ENCODE measurements at regions not wholly inside any gene's neighbourhood (a gene's known extent, or its start where the extent isn't known, plus 50 kb on each side); places are given as distances from the start of the nearest gene placed in this dataset.

DNA sequence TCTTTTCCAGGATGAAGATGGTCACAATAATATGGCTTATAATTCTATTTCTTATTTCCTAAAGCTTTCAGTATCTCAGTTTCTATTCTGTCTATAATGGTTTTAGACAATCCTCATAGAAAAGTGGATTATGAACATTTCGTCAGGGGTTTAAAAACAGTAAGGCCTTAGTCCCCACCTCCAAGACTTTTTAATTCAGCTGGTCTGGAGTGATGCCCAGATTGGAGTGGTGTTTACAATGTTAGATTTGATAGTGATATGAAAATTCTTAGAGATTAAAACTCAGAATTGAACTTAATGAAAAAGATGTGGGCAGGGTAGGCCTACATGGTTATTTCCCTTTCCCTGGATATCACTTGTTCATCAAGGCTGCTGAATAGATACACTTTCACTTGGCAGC, 1238.3 kb downstream of the SORCS3 start:
- intact Hi-C loops (cut with micrococcal nuclease) (no loop called here), dilution Hi-C loops (cut with MboI; ENCODE audit: extremely low pct_ligation_motif_present, low sequenced_read_pairs) (no loop called here)
- no peaks in the 10 kb centered on the region for H3K27me3 ChIP-seq (ENCODE audit: control insufficient read depth in 2 of 2, insufficient read depth in 2 of 2, low read length in 2 of 2)
- BruUV-seq (replicated peaks), result no TSS peak
- no peaks in the 10 kb centered on the region for H3K9me1 ChIP-seq (replicated peaks; ENCODE audit: control insufficient read depth, extremely low read depth, insufficient read depth, low read length)
- H2AFZ ChIP-seq (ENCODE audit: low read depth, low read length), result no peak overlapping the region
- ChIA-PET CTCF (no interaction called here), POLR2A (no interaction called here)
- H3K79me2 ChIP-seq (ENCODE audit: control insufficient read depth, insufficient read depth, low read length), result no peaks in the 10 kb centered on the region
- no peak overlapping the region for H3K4me2 ChIP-seq (ENCODE audit: insufficient read depth, low read length)
- no peaks in the 10 kb centered on the region for H3K4me1 ChIP-seq (ENCODE audit: control insufficient read depth, extremely low read depth, insufficient read depth, low read length)
- H3K9ac ChIP-seq (replicated peaks; ENCODE audit: extremely low read depth, insufficient read depth, low read length), result no peak overlapping the region
- no peaks in the 10 kb centered on the region for H3K36me3 ChIP-seq (ENCODE audit: control insufficient read depth in 2 of 2, extremely low read depth in 1 of 2, insufficient read depth in 2 of 2, low read length in 2 of 2)
- peaks cover 2% of the 10 kb centered on the region for H3K9me3 ChIP-seq (replicated peaks; ENCODE audit: control insufficient read depth, insufficient read depth, low read length)
- TF ChIP-seq, protein P1, sequence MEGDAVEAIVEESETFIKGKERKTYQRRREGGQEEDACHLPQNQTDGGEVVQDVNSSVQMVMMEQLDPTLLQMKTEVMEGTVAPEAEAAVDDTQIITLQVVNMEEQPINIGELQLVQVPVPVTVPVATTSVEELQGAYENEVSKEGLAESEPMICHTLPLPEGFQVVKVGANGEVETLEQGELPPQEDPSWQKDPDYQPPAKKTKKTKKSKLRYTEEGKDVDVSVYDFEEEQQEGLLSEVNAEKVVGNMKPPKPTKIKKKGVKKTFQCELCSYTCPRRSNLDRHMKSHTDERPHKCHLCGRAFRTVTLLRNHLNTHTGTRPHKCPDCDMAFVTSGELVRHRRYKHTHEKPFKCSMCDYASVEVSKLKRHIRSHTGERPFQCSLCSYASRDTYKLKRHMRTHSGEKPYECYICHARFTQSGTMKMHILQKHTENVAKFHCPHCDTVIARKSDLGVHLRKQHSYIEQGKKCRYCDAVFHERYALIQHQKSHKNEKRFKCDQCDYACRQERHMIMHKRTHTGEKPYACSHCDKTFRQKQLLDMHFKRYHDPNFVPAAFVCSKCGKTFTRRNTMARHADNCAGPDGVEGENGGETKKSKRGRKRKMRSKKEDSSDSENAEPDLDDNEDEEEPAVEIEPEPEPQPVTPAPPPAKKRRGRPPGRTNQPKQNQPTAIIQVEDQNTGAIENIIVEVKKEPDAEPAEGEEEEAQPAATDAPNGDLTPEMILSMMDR (IDR thresholded peaks at IDR 0.05; ENCODE audit: extremely low read depth in 1 of 2, insufficient read depth in 1 of 2, low read depth in 1 of 2, low read length in 2 of 2), result no peak
- TF ChIP-seq JUN (IDR thresholded peaks at IDR 0.05; ENCODE audit: borderline replicate concordance, insufficient read depth, insufficient read length, low read depth) (no peak), POLR2AphosphoS5 (IDR thresholded peaks at IDR 0.05; ENCODE audit: insufficient read depth, low read depth, low read length) (no peak), GATA2 (IDR thresholded peaks at IDR 0.05; ENCODE audit: insufficient read depth, insufficient read length, low read depth, low read length) (no peak), POLR2A (IDR thresholded peaks at IDR 0.05; ENCODE audit: low read depth, low read length) (no peak), MYC (IDR thresholded peaks at IDR 0.05; ENCODE audit: low read depth, low read length) (no peak), FOS (IDR thresholded peaks at IDR 0.05; ENCODE audit: borderline replicate concordance, insufficient read depth, low read length) (no peak), EZH2 (IDR thresholded peaks at IDR 0.05; ENCODE audit: borderline replicate concordance, low read depth, low read length, severe bottlenecking) (no peak)
- TF ChIP-seq, protein P2, sequence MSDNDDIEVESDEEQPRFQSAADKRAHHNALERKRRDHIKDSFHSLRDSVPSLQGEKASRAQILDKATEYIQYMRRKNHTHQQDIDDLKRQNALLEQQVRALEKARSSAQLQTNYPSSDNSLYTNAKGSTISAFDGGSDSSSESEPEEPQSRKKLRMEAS (IDR thresholded peaks at IDR 0.05; ENCODE audit: insufficient read depth, insufficient read length), result no peak
- FAIRE-seq, result no peak
- no peaks in the 10 kb centered on the region for H4K20me1 ChIP-seq (replicated peaks; ENCODE audit: control insufficient read depth, extremely low read depth, insufficient read depth, low read length)
- H3K4me3 ChIP-seq (replicated peaks in 1 of 3; ENCODE audit: insufficient read depth in 1 of 3, low read depth in 1 of 3, low read length in 3 of 3), result no peak overlapping the region
- no peak overlapping the region for H3K27ac ChIP-seq (ENCODE audit: insufficient read depth, low read depth, low read length)
- DNase-seq (ENCODE audit: low read depth, low spot score), result no peak

All from endothelial cell of umbilical vein (primary cell).